HG03060 (cell line): ENCODE measurements at regions not wholly inside any gene's neighbourhood (a gene's known extent, or its start where the extent isn't known, plus 50 kb on each side); places are given as distances from the start of the nearest gene placed in this dataset.

ENCODE experiments used
- ATAC-seq: cut with Tn5 transposase; IDR thresholded peaks from one replicate; pipeline ENCODE4 v1.9.1; 2021; ENCODE audit warnings: low read depth, moderate number of reproducible peaks; ENCODE audit not compliant: unreplicated experiment

- no peak for ATAC-seq
Observed at GRCh38 chr12:88310069-88310468, 168.0 kb downstream of the TMTC3 start.

DNA sequence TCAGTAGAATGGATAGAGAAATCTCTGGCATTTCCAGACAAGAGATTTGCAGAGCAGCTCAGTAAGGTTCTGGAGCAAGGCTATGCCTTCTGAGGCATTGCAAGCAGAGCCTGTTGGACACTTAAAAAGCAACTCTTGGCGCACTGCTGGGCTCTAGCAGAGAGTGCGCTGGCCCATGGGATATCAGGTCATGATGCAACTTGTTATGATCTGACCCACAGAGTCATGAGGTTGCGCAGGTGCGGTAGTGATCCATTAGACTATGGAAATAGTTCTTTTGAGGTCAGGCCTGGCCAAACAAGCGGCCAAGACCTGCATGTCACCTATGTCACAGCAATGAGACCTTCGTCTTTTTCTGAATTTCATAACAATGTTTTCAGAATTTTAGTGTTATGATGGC is 168.6 kb downstream of the TMTC3 start:
- no peak for ATAC-seq

GRCh38 chr12:88313554-88313953 is 171.4 kb downstream of the TMTC3 start:
- no peak for ATAC-seq

- ATAC-seq, result no peak
Observed at GRCh38 chr12:88314706-88315105, 172.6 kb downstream of the TMTC3 start.

DNA sequence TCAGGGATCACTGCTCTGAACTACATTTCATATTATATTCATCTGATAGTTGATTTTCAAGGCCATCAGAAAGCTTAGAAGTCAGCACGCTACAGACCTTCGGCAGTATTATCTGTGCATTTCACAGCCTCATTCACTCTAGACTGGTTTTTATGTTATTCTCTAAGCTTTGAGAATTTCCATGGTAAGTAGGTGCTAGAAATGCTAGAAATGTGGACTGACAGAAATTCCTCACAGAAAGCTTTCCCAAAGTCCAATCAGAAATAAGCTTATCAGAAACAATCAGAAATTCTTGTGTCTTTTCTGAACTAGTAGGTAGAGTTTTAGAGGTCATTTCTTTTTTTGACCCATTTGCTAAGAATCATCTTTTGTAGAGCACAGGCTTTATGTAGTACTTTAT is 176.6 kb downstream of the TMTC3 start:
- ATAC-seq, result no peak

- ATAC-seq, result no peak
Observed at GRCh38 chr12:88325076-88325815, 183.1 kb downstream of the TMTC3 start.

- ATAC-seq, result no peak
Observed at GRCh38 chr12:88325816-88326189, 183.7 kb downstream of the TMTC3 start.

DNA sequence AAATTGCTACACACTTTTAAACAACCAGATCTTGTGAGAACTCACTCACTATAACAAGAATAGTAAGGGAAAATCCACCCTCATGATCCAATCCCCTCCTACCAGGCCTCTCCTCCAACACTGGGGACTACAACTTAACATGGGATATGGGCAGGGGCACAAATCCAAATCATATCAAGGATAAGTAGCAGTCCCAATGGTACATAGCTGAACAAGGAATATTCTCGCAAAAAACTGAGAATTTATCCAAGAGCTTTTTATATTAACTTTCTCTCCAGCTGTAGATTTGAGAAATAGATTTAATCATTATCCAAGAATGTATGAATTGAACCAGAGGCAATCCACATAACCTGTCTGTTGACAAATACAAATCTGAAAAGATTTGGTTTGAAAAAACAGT is 185.2 kb downstream of the TMTC3 start:
- no peak for ATAC-seq

- no peak for ATAC-seq
Observed at GRCh38 chr12:88328090-88328489, 186.0 kb downstream of the TMTC3 start.

DNA sequence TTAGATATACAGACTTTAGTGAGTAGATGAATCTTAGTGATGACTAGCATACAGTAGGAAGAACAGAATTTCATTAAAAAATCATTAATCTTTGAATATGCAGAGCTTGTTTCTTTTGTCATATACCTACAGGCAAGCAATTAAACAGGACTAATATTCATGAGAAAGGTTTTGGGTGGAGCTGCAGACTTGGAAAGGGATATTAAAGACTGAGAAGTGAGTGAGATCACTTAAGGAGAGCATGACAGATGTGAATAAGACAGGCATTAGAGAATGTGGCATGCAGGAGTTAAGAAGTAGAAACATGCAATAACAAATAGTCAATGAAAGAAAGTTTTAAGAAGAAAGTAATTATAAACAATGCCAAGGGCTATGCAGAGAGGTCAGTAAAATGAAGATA is 187.7 kb downstream of the TMTC3 start:
- no peak for ATAC-seq

GRCh38 chr12:88334271-88334670 is 192.2 kb downstream of the TMTC3 start:
- ATAC-seq, result peak; percentile 55

- no peak for ATAC-seq
Observed at GRCh38 chr12:88336076-88336739, 194.1 kb downstream of the TMTC3 start.

- no peak for ATAC-seq
Observed at GRCh38 chr12:88338486-88338885, 196.4 kb downstream of the TMTC3 start.

DNA sequence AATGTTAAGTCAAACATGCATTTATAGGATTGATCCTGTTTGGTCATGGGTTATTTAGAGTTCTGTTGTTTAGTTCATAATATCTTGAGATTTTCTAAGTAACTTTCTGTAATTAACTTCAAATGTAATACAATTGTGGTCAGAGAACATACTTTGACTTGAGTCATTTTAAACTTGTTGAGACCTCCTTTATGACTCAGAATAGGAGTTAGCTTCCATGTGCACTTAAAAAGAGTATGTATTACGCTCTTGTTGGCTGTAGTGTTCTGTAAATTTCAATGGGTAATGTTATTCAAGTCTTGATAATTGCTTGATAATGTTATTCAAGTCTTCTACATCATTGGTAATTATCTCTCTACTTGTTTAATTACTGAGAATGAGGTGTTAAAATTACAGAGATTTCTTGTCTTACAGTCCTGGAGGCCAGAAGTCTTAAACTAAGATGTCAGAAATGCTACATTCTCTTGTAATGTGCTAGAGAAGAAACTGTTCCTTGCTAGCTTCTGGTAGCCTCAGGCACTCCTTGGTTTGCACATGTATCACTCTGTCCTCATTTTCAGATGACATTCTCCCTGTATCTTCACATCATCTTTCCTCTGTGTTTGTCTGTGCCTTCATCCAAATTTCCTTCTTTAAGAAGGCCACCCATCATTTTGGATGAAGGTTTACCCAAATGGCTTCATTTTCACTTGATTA is 197.3 kb downstream of the TMTC3 start:
- no peak for ATAC-seq

DNA sequence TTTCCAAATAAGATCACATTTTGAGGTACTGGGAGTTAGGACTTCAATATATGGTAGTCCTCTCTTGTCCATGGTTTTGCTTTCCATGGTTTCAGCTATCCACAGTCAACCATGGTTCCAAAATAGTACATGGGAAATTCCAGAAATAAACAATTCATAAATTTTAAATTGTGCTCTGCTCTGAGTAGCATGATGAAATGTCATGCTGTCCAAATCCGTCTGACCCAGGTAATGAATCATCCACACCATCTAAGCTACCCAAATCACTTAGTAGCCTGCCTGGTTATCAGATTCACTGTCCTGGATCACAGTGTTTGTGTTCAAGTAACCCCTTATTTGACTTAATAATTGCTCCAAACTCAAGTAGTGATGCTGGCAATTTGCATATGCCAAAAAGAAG is 197.9 kb downstream of the TMTC3 start:
- ATAC-seq, result no peak

DNA sequence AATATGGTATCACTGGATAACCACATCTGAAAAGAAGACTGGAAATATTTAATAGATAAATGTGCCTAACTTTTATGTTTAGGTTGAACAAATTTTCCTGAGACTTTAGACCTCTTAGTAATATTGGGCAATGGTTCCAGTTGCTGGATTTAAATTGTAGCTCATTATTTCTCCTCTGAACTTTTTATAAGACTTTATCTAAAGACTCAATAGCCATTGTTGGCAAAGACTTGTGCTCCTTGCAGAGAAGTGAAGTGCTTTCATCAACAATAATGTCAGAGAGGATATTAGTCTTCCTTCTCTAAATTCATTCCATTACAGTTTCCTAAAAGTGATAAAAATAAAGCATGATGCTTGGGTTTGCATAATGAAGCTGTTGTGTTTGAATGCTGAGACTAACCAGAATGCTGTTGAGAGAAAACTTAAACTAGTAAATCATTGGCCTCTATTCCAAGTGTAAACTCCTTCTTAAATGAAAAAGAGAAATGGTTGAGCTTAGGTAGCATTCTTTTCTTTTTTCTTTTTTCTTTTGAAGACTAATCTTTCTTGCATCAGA is 200.2 kb downstream of the TMTC3 start:
- ATAC-seq, result no peak

- no peak for ATAC-seq
Observed at GRCh38 chr12:88351146-88351545, 209.0 kb downstream of the TMTC3 start.

GRCh38 chr12:88354691-88355090 is 212.6 kb downstream of the TMTC3 start:
- no peak for ATAC-seq

GRCh38 chr12:88360343-88360742 is 218.2 kb downstream of the TMTC3 start:
- no peak for ATAC-seq

DNA sequence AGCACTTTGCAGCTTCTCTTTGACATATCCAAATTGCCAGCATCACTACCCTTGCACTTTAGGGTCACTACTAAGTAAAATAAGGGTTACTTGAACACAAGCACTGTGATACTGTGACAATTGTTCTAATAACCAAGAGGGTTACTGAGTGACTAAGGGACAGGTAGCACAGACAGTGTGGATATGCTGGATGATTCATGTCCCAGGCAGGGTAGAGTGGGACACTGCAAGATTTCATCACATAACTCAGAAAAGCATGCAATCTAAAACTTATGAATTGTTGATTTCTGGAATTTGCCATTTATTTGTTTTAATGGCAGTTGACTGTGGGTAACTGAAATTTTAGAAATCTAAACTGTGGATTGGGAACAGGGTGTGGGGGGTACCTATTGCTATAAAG is 218.8 kb downstream of the KITLG start:
- no peak for ATAC-seq

- no peak for ATAC-seq
Observed at GRCh38 chr12:88362439-88362838, 217.8 kb downstream of the KITLG start.
